H1 (cell line): ENCODE measurements at regions not wholly inside any gene's neighbourhood (a gene's known extent, or its start where the extent isn't known, plus 50 kb on each side); places are given as distances from the start of the nearest gene placed in this dataset.

Experiments used
- EP300 ChIP-seq, 2 experiments: IDR thresholded peaks; 1 replicate in 1 of 2; 2 replicates in 1 of 2; pipeline ENCODE4 v1.6.1; 2011 to 2012; ENCODE audit warnings: low read depth in 2 of 2, low read length in 2 of 2, mild to moderate bottlenecking in 2 of 2, borderline replicate concordance in 1 of 2, inconsistent platforms in 1 of 2, moderate library complexity in 1 of 2
- JUND ChIP-seq: IDR thresholded peaks from 2 replicates; pipeline ENCODE4 v1.6.1; 2011; ENCODE audit warnings: mild to moderate bottlenecking, improper control_type of control experiment, low read length
- POLR2AphosphoS5 ChIP-seq: IDR thresholded peaks from 2 replicates; pipeline ENCODE4 v1.6.1; 2011; ENCODE audit warnings: low read depth, low read length
- SIN3A ChIP-seq, 2 experiments: IDR thresholded peaks in 1 of 2; conservative IDR thresholded peaks in 1 of 2; 2 replicates each; pipeline ENCODE4 v1.6.1; 2011 to 2012; ENCODE audit warnings: low read length in 2 of 2, improper control_type of control experiment in 1 of 2, low read depth in 1 of 2, mild to moderate bottlenecking in 1 of 2
- TF ChIP-seq, protein P1 (sequence below): fragments of 300-600 bp; sonication (generic); IDR thresholded peaks from 2 replicates; pipeline ENCODE4 v1.7.1; 2012; ENCODE audit warnings: low read length, moderate library complexity, mild to moderate bottlenecking, inconsistent platforms; ENCODE audit not compliant: insufficient replicate concordance

DNA sequence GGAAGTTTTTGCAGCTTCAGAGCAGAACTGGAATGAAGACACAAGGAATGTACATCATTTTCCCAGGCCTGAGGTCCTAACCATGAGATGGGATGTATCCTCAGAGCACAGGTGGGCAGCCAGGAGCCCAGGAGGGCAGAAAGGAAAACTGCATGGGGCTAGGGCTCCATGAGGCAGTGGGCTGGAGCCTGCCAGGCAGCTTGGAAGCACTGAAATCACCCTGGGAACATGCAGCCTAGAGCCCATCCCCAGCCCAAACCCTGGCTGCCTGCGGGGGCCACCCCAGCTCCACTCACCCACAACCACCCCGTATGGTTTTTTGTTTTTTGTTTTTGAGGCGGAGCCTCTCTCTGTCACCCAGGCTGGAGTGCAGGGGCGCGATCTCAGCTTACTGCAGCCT, 86.2 kb upstream of the SIAH1 start (continued):
- TF ChIP-seq, protein P1, sequence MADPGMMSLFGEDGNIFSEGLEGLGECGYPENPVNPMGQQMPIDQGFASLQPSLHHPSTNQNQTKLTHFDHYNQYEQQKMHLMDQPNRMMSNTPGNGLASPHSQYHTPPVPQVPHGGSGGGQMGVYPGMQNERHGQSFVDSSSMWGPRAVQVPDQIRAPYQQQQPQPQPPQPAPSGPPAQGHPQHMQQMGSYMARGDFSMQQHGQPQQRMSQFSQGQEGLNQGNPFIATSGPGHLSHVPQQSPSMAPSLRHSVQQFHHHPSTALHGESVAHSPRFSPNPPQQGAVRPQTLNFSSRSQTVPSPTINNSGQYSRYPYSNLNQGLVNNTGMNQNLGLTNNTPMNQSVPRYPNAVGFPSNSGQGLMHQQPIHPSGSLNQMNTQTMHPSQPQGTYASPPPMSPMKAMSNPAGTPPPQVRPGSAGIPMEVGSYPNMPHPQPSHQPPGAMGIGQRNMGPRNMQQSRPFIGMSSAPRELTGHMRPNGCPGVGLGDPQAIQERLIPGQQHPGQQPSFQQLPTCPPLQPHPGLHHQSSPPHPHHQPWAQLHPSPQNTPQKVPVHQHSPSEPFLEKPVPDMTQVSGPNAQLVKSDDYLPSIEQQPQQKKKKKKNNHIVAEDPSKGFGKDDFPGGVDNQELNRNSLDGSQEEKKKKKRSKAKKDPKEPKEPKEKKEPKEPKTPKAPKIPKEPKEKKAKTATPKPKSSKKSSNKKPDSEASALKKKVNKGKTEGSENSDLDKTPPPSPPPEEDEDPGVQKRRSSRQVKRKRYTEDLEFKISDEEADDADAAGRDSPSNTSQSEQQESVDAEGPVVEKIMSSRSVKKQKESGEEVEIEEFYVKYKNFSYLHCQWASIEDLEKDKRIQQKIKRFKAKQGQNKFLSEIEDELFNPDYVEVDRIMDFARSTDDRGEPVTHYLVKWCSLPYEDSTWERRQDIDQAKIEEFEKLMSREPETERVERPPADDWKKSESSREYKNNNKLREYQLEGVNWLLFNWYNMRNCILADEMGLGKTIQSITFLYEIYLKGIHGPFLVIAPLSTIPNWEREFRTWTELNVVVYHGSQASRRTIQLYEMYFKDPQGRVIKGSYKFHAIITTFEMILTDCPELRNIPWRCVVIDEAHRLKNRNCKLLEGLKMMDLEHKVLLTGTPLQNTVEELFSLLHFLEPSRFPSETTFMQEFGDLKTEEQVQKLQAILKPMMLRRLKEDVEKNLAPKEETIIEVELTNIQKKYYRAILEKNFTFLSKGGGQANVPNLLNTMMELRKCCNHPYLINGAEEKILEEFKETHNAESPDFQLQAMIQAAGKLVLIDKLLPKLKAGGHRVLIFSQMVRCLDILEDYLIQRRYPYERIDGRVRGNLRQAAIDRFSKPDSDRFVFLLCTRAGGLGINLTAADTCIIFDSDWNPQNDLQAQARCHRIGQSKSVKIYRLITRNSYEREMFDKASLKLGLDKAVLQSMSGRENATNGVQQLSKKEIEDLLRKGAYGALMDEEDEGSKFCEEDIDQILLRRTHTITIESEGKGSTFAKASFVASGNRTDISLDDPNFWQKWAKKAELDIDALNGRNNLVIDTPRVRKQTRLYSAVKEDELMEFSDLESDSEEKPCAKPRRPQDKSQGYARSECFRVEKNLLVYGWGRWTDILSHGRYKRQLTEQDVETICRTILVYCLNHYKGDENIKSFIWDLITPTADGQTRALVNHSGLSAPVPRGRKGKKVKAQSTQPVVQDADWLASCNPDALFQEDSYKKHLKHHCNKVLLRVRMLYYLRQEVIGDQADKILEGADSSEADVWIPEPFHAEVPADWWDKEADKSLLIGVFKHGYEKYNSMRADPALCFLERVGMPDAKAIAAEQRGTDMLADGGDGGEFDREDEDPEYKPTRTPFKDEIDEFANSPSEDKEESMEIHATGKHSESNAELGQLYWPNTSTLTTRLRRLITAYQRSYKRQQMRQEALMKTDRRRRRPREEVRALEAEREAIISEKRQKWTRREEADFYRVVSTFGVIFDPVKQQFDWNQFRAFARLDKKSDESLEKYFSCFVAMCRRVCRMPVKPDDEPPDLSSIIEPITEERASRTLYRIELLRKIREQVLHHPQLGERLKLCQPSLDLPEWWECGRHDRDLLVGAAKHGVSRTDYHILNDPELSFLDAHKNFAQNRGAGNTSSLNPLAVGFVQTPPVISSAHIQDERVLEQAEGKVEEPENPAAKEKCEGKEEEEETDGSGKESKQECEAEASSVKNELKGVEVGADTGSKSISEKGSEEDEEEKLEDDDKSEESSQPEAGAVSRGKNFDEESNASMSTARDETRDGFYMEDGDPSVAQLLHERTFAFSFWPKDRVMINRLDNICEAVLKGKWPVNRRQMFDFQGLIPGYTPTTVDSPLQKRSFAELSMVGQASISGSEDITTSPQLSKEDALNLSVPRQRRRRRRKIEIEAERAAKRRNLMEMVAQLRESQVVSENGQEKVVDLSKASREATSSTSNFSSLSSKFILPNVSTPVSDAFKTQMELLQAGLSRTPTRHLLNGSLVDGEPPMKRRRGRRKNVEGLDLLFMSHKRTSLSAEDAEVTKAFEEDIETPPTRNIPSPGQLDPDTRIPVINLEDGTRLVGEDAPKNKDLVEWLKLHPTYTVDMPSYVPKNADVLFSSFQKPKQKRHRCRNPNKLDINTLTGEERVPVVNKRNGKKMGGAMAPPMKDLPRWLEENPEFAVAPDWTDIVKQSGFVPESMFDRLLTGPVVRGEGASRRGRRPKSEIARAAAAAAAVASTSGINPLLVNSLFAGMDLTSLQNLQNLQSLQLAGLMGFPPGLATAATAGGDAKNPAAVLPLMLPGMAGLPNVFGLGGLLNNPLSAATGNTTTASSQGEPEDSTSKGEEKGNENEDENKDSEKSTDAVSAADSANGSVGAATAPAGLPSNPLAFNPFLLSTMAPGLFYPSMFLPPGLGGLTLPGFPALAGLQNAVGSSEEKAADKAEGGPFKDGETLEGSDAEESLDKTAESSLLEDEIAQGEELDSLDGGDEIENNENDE, result no peak
- TF ChIP-seq EP300 (IDR thresholded peaks at IDR 0.05; ENCODE audit: borderline replicate concordance in 1 of 2, low read depth in 2 of 2, low read length in 2 of 2), result no peak
- no peak for TF ChIP-seq POLR2AphosphoS5
- no peak for TF ChIP-seq JUND
- TF ChIP-seq SIN3A (conservative IDR thresholded peaks at IDR 0.05 in 1 of 2, IDR thresholded peaks at IDR 0.05 in 1 of 2; ENCODE audit: low read depth in 1 of 2, low read length in 2 of 2), result no peak
